Fibroblast of pulmonary artery (primary cell): ENCODE measurements at regions not wholly inside any gene's neighbourhood (a gene's known extent, or its start where the extent isn't known, plus 50 kb on each side); places are given as distances from the start of the nearest gene placed in this dataset.
"Not testable (repeated sequence)": the region's sequence is repeated elsewhere in the genome, so short reads cannot be mapped to it uniquely, and the experiment has no call there.

ENCODE experiments used
- DNase-seq: peaks from one replicate; pipeline ENCODE4 v3.0.0-alpha.2; 2010; ENCODE audit warnings: low read depth
- H3K4me3 ChIP-seq: replicated peaks from 2 replicates; pipeline ENCODE4 v1.5.1; 2011; ENCODE audit warnings: low read depth, mild to moderate bottlenecking, control low read depth, low read length, moderate library complexity
- TF ChIP-seq, protein P1 (sequence below): IDR thresholded peaks from 2 replicates; pipeline ENCODE4 v1.5.1; 2011; ENCODE audit warnings: mild to moderate bottlenecking, control low read depth, low read length, inconsistent platforms; ENCODE audit errors: missing control alignments

DNA sequence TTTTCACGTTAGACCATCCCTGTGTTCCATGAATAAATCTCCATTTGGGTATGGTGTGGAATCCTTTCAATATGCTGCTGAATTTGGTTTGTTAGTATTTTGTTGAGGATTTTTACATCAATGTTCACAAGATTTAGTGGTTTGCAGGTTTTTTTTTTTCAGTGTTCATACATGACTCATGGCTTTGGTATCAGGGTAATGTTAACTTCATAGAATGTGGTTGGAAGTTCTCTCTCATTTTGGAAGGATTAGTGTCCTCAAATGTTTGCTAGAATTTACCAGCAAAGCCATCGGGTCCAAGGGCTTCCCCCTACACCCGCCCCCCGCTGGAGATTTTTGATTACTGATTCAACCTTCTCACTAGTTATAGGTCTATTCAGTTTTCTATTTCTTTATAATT is 398.0 kb downstream of the NXPH1 start:
- no peak for DNase-seq
- TF ChIP-seq, protein P1, sequence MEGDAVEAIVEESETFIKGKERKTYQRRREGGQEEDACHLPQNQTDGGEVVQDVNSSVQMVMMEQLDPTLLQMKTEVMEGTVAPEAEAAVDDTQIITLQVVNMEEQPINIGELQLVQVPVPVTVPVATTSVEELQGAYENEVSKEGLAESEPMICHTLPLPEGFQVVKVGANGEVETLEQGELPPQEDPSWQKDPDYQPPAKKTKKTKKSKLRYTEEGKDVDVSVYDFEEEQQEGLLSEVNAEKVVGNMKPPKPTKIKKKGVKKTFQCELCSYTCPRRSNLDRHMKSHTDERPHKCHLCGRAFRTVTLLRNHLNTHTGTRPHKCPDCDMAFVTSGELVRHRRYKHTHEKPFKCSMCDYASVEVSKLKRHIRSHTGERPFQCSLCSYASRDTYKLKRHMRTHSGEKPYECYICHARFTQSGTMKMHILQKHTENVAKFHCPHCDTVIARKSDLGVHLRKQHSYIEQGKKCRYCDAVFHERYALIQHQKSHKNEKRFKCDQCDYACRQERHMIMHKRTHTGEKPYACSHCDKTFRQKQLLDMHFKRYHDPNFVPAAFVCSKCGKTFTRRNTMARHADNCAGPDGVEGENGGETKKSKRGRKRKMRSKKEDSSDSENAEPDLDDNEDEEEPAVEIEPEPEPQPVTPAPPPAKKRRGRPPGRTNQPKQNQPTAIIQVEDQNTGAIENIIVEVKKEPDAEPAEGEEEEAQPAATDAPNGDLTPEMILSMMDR: no peak
- no peak overlapping the region for H3K4me3 ChIP-seq

GRCh38 chr7:8833355-8833754 is 399.9 kb downstream of the NXPH1 start:
- DNase-seq: no peak
- TF ChIP-seq, protein P1: no peak

GRCh38 chr7:8841171-8841570 is 407.8 kb downstream of the NXPH1 start:
- TF ChIP-seq, protein P1: no peak
- H3K4me3 ChIP-seq: no peak overlapping the region
- DNase-seq: no peak

More at GRCh38 chr7:8833355-8833754, 399.9 kb downstream of the NXPH1 start:
- H3K4me3 ChIP-seq: no peak overlapping the region

- no peak for DNase-seq
Measured at GRCh38 chr7:8871716-8872115, 438.3 kb downstream of the NXPH1 start.

GRCh38 chr7:8881916-8882315 is 448.5 kb downstream of the NXPH1 start:
- TF ChIP-seq, protein P1: no peak
- DNase-seq: no peak
- no peak overlapping the region for H3K4me3 ChIP-seq

More at GRCh38 chr7:8871716-8872115, 438.3 kb downstream of the NXPH1 start:
- no peak overlapping the region for H3K4me3 ChIP-seq
- TF ChIP-seq, protein P1: no peak

GRCh38 chr7:8885480-8886000 is 452.1 kb downstream of the NXPH1 start:
- H3K4me3 ChIP-seq: no peak overlapping the region
- TF ChIP-seq, protein P1: no peak
- no peak for DNase-seq

- not testable (repeated sequence) for DNase-seq, H3K4me3 ChIP-seq
Measured at GRCh38 chr7:8890346-8890745, 456.9 kb downstream of the NXPH1 start.
